Neuronal stem cell (in vitro differentiated cells): ENCODE measurements at regions not wholly inside any gene's neighbourhood (a gene's known extent, or its start where the extent isn't known, plus 50 kb on each side); places are given as distances from the start of the nearest gene placed in this dataset.

ENCODE experiments used
- DNase-seq: peaks from one replicate; pipeline ENCODE4 v3.0.0-alpha.2; 2013; ENCODE audit warnings: low spot score
- H2AFZ ChIP-seq: one replicate; pipeline ENCODE4 v1.6.1; 2013; ENCODE audit warnings: mild to moderate bottlenecking, low read length, inconsistent platforms
- H2AK5ac ChIP-seq: 2 replicates; pipeline ENCODE4 v1.6.1; 2013; ENCODE audit warnings: low read depth, mild to moderate bottlenecking, inconsistent platforms, low read length, moderate library complexity, mixed read lengths
- H2BK120ac ChIP-seq: 2 replicates; pipeline ENCODE4 v1.6.1; 2013; ENCODE audit warnings: low read depth, mild to moderate bottlenecking, inconsistent platforms, low read length, moderate library complexity, mixed read lengths
- H2BK12ac ChIP-seq: one replicate; pipeline ENCODE4 v1.6.1; 2013; ENCODE audit warnings: low read length, inconsistent platforms
- H2BK15ac ChIP-seq: 2 replicates; pipeline ENCODE4 v1.6.1; 2013; ENCODE audit warnings: mild to moderate bottlenecking, low read length, inconsistent platforms, mixed read lengths
- H2BK5ac ChIP-seq: one replicate; pipeline ENCODE4 v1.6.1; 2013; ENCODE audit warnings: inconsistent platforms, mild to moderate bottlenecking, low read length, moderate library complexity
- H3K14ac ChIP-seq: one replicate; pipeline ENCODE4 v1.6.1; 2013; ENCODE audit warnings: low read length, inconsistent platforms
- H3K18ac ChIP-seq: 2 replicates; pipeline ENCODE4 v1.6.1; 2013; ENCODE audit warnings: low read length, inconsistent platforms
- H3K23ac ChIP-seq: 2 replicates; pipeline ENCODE4 v1.6.1; 2013; ENCODE audit warnings: low read depth, mild to moderate bottlenecking, mixed read lengths, low read length, inconsistent platforms; ENCODE audit not compliant: poor library complexity
- H3K27ac ChIP-seq: replicated peaks from 3 replicates; pipeline ENCODE4 v1.5.1; 2013; ENCODE audit warnings: low read length, inconsistent platforms
- H3K27me3 ChIP-seq, 3 experiments: 2 replicates each; pipeline ENCODE4 v1.6.1; 2013; ENCODE audit warnings: low read length in 3 of 3, mild to moderate bottlenecking in 2 of 3, inconsistent platforms in 1 of 3, low read depth in 1 of 3, mixed read lengths in 1 of 3, moderate library complexity in 1 of 3; ENCODE audit not compliant: control insufficient read depth in 3 of 3, insufficient read depth in 3 of 3
- H3K36me3 ChIP-seq, 2 donors: replicated peaks in 1 of 2; 2 replicates each; pipeline ENCODE4 v1.6.1; 2013; ENCODE audit warnings: low read length in 2 of 2; ENCODE audit not compliant: control insufficient read depth in 2 of 2, insufficient read depth in 2 of 2
- H3K4ac ChIP-seq: 2 replicates; pipeline ENCODE4 v1.6.1; 2013; ENCODE audit warnings: inconsistent platforms, mild to moderate bottlenecking, low read length, moderate library complexity
- H3K4me1 ChIP-seq, 2 donors: 1 replicate in 1 of 2; 2 replicates in 1 of 2; pipeline ENCODE4 v1.6.1; 2013; ENCODE audit warnings: low read length in 2 of 2, low read depth in 1 of 2; ENCODE audit not compliant: control insufficient read depth in 2 of 2, insufficient read depth in 1 of 2
- H3K4me2 ChIP-seq: one replicate; pipeline ENCODE4 v1.6.1; 2013; ENCODE audit warnings: mild to moderate bottlenecking, low read length, inconsistent platforms; ENCODE audit not compliant: insufficient read depth, poor library complexity, severe bottlenecking
- H3K4me3 ChIP-seq, 2 donors: 2 replicates each; pipeline ENCODE4 v1.5.1; 2013; ENCODE audit warnings: low read length in 2 of 2, mild to moderate bottlenecking in 2 of 2, inconsistent platforms in 1 of 2, moderate library complexity in 1 of 2
- H3K79me1 ChIP-seq: one replicate; pipeline ENCODE4 v1.6.1; 2013; ENCODE audit warnings: low read depth, mild to moderate bottlenecking, inconsistent platforms, low read length, moderate library complexity
- H3K9ac ChIP-seq: one replicate; pipeline ENCODE4 v1.6.1; 2013; ENCODE audit warnings: mild to moderate bottlenecking, low read depth, low read length, inconsistent platforms; ENCODE audit not compliant: poor library complexity
- H3K9me3 ChIP-seq, 2 donors: replicated peaks in 1 of 2; 2 replicates each; pipeline versions ENCODE3 to v1.6.1; 2013; ENCODE audit warnings: low read length in 2 of 2, mild to moderate bottlenecking in 2 of 2, inconsistent platforms in 1 of 2, low read depth in 1 of 2, mixed read lengths in 1 of 2, moderate library complexity in 1 of 2; ENCODE audit not compliant: control insufficient read depth in 2 of 2, insufficient read depth in 1 of 2
- H4K8ac ChIP-seq: one replicate; pipeline ENCODE4 v1.6.1; 2013; ENCODE audit warnings: low read depth, mild to moderate bottlenecking, inconsistent platforms, low read length, moderate library complexity
- H4K91ac ChIP-seq: one replicate; pipeline ENCODE4 v1.6.1; 2013; ENCODE audit warnings: low read length, low read depth, mild to moderate bottlenecking, inconsistent platforms; ENCODE audit not compliant: poor library complexity
- WGBS, 2 donors: extraction: QIAGEN DNeasy Blood & Tissue Kit; methylation state at CpG; one replicate each; pipeline ENCODE4 v1.1.7; 2013; ENCODE audit warnings: missing lambda C conversion rate in 2 of 2, mixed read lengths in 1 of 2; ENCODE audit not compliant: insufficient read length in 2 of 2, insufficient replicate concordance in 1 of 2; ENCODE audit errors: extremely low coverage in 2 of 2; 5-methylcytosine and 5-hydroxymethylcytosine counted together

GRCh38 chr5:139744471-139745131 lies 51.0 kb upstream of the PSD2 start:
- H3K9ac ChIP-seq = peak overlapping the region; percentile 10
- peaks cover 24 to 33% of the 10 kb centered on the region in 2 donors for H3K4me1 ChIP-seq
- no peak overlapping the region for H3K27ac ChIP-seq
- H3K18ac ChIP-seq = peak overlapping the region; percentile 62
- H2BK5ac ChIP-seq = peak overlapping the region; percentile 33
- H3K27me3 ChIP-seq = peaks cover 13 to 32% (median 25%) of the 10 kb centered on the region in 3 experiments
- H4K8ac ChIP-seq = no peak overlapping the region
- H3K9me3 ChIP-seq = peaks cover 0 to 3% of the 10 kb centered on the region in 2 donors
- H4K91ac ChIP-seq = peak overlapping the region; percentile 23
- H3K23ac ChIP-seq = no peak overlapping the region
- H3K14ac ChIP-seq = no peak overlapping the region
- H3K79me1 ChIP-seq = no peaks in the 10 kb centered on the region
- no peak overlapping the region for H3K4me2 ChIP-seq
- no peak overlapping the region for H2AFZ ChIP-seq
- peak overlapping the region; percentile 58 for H2AK5ac ChIP-seq
- peak overlapping the region; percentile 39 for H3K4ac ChIP-seq
- peak overlapping the region; percentile 29 for H2BK120ac ChIP-seq
- no peaks in the 10 kb centered on the region for H3K36me3 ChIP-seq
- H2BK12ac ChIP-seq = peak overlapping the region; percentile 68
- H3K4me3 ChIP-seq = no peak overlapping the region
- no peak for DNase-seq
- peak overlapping the region; percentile 72 for H2BK15ac ChIP-seq
- WGBS, 2 donors = no CpG with 5 or more reads among the region's 12 CpGs

- DNase-seq = no peak
- no peaks in the 10 kb centered on the region for H3K36me3 ChIP-seq
- H2AK5ac ChIP-seq = peak overlapping the region; percentile 58
- no peak overlapping the region for H3K4ac ChIP-seq
- H3K4me3 ChIP-seq = no peak overlapping the region
- no peak overlapping the region for H4K91ac ChIP-seq
- H2BK5ac ChIP-seq = peak overlapping the region; percentile 33
- no peak overlapping the region for H3K9ac ChIP-seq
- H3K27ac ChIP-seq = no peak overlapping the region
- peak overlapping the region; percentile 93 for H2AFZ ChIP-seq
- H3K4me1 ChIP-seq = peaks cover 24 to 33% of the 10 kb centered on the region in 2 donors
- peak overlapping the region; percentile 73 for H3K18ac ChIP-seq
- H3K4me2 ChIP-seq = peak overlapping the region; percentile 35
- H4K8ac ChIP-seq = no peak overlapping the region
- H2BK15ac ChIP-seq = peak overlapping the region; percentile 72
- peak overlapping the region; percentile 68 for H2BK12ac ChIP-seq
- peaks cover 0 to 3% of the 10 kb centered on the region in 2 donors for H3K9me3 ChIP-seq
- no peak overlapping the region for H3K23ac ChIP-seq
- no peaks in the 10 kb centered on the region for H3K79me1 ChIP-seq
- H3K27me3 ChIP-seq = peaks cover 13 to 34% (median 29%) of the 10 kb centered on the region in 3 experiments
- no CpG with 5 or more reads among the region's 17 CpGs for WGBS, 2 donors
- peak overlapping the region; percentile 65 for H2BK120ac ChIP-seq
- no peak overlapping the region for H3K14ac ChIP-seq
Measured at GRCh38 chr5:139745132-139745799, 50.3 kb upstream of the PSD2 start.

GRCh38 chr5:139745800-139746690 lies 49.6 kb upstream of the PSD2 start:
- peaks cover 24 to 33% of the 10 kb centered on the region in 2 donors for H3K4me1 ChIP-seq

More at GRCh38 chr5:139745800-139746690, 49.6 kb upstream of the PSD2 start:
- Histone ChIP-seq H2BK120ac (peak overlapping the region; percentile 65), H3K9ac (peak overlapping the region; percentile 93), H2AFZ (peak overlapping the region; percentile 93), H2BK15ac (peak overlapping the region; percentile 79), H2BK5ac (peak overlapping the region; percentile 72), H4K8ac (no peak overlapping the region), H3K4me2 (peak overlapping the region; percentile 98), H3K9me3 (peaks cover 0 to 3% of the 10 kb centered on the region in 2 donors), H3K18ac (peak overlapping the region; percentile 97), H2AK5ac (peak overlapping the region; percentile 92), H3K4ac (no peak overlapping the region), H3K14ac (peak overlapping the region; percentile 43), H3K79me1 (no peaks in the 10 kb centered on the region), H3K4me3 (peak overlapping the region; percentile 44 to 66), H3K36me3 (no peaks in the 10 kb centered on the region), H3K27ac (no peak overlapping the region), H3K23ac (peak overlapping the region; percentile 69), H2BK12ac (peak overlapping the region; percentile 68), H3K27me3 (peaks cover 13 to 36% (median 34%) of the 10 kb centered on the region in 3 experiments), H4K91ac (no peak overlapping the region)
- peak; percentile 86 for DNase-seq
- WGBS, 2 donors = no CpG with 5 or more reads among the region's 44 CpGs
